ENCODE measurements at regions not wholly inside any gene's neighbourhood (a gene's known extent, or its start where the extent isn't known, plus 50 kb on each side); places are given as distances from the start of the nearest gene placed in this dataset.

DNA sequence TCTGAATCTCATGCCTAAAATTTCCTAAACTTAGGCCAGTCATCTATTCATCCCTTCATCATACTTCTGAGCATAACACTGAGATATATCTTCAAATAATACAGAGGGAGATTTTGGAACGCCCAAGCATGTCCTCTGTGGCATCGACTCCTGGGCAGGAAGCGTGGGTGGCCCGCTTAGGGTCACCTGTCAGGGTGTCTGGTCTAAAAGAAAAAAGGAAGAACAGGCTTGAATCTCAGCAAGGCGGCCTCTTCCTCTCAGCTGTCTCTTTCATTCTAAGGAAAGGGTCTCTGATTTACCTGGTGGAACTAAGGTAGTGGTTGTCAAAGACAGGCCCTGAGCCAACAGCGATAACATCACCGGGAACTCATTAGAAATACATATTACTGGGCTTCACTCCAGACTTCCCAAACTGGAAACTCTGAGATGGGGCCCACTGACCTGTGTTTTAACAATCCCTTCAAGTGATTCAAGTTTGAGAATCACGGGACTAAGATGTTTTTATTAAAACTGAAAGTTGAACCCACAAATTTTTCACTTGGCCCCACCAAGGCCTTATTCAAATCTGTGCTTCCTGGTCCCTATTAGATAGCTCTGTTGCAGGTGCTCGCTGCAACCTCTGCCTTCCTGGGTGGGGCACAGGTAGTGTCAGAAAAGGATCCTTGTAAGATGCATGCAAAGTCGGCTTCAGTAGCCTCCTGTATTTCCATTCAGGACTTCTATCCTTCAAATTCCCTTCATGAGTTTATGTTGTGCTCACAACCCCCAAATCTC, 162.3 kb upstream of the CCDC68 start:
- no peak overlapping the region for H2AFZ ChIP-seq

More for the DNA sequence above, 162.3 kb upstream of the CCDC68 start:
- Histone ChIP-seq H3K27ac (ENCODE audit: low read depth) (no peak overlapping the region), H4K20me1 (replicated peaks; ENCODE audit: insufficient read depth) (no peaks in the 10 kb centered on the region), H3K4me2 (no peak overlapping the region), H3K36me3 (ENCODE audit: insufficient read depth) (no peaks in the 10 kb centered on the region), H3K9me2 (ENCODE audit: insufficient read depth) (peaks cover 12% of the 10 kb centered on the region), H3F3A (replicated peaks; ENCODE audit: low read depth) (no peaks in the 10 kb centered on the region), H3K27me3 (ENCODE audit: insufficient read depth) (no peaks in the 10 kb centered on the region), H3K79me2 (replicated peaks; ENCODE audit: insufficient read depth) (no peaks in the 10 kb centered on the region), H3K4me3 (no peak overlapping the region), H3K4me1 (ENCODE audit: insufficient read depth) (no peaks in the 10 kb centered on the region)
- ATAC-seq, result no peak
- TF ChIP-seq, protein P1, sequence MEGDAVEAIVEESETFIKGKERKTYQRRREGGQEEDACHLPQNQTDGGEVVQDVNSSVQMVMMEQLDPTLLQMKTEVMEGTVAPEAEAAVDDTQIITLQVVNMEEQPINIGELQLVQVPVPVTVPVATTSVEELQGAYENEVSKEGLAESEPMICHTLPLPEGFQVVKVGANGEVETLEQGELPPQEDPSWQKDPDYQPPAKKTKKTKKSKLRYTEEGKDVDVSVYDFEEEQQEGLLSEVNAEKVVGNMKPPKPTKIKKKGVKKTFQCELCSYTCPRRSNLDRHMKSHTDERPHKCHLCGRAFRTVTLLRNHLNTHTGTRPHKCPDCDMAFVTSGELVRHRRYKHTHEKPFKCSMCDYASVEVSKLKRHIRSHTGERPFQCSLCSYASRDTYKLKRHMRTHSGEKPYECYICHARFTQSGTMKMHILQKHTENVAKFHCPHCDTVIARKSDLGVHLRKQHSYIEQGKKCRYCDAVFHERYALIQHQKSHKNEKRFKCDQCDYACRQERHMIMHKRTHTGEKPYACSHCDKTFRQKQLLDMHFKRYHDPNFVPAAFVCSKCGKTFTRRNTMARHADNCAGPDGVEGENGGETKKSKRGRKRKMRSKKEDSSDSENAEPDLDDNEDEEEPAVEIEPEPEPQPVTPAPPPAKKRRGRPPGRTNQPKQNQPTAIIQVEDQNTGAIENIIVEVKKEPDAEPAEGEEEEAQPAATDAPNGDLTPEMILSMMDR (conservative IDR thresholded peaks at IDR 0.05; ENCODE audit: low read depth in 2 of 2), result no peak
- TF ChIP-seq EZH2phosphoT487 (IDR thresholded peaks at IDR 0.05; ENCODE audit: unreplicated experiment), result no peak
- TF ChIP-seq, protein P2, sequence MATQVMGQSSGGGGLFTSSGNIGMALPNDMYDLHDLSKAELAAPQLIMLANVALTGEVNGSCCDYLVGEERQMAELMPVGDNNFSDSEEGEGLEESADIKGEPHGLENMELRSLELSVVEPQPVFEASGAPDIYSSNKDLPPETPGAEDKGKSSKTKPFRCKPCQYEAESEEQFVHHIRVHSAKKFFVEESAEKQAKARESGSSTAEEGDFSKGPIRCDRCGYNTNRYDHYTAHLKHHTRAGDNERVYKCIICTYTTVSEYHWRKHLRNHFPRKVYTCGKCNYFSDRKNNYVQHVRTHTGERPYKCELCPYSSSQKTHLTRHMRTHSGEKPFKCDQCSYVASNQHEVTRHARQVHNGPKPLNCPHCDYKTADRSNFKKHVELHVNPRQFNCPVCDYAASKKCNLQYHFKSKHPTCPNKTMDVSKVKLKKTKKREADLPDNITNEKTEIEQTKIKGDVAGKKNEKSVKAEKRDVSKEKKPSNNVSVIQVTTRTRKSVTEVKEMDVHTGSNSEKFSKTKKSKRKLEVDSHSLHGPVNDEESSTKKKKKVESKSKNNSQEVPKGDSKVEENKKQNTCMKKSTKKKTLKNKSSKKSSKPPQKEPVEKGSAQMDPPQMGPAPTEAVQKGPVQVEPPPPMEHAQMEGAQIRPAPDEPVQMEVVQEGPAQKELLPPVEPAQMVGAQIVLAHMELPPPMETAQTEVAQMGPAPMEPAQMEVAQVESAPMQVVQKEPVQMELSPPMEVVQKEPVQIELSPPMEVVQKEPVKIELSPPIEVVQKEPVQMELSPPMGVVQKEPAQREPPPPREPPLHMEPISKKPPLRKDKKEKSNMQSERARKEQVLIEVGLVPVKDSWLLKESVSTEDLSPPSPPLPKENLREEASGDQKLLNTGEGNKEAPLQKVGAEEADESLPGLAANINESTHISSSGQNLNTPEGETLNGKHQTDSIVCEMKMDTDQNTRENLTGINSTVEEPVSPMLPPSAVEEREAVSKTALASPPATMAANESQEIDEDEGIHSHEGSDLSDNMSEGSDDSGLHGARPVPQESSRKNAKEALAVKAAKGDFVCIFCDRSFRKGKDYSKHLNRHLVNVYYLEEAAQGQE (IDR thresholded peaks at IDR 0.05; ENCODE audit: unreplicated experiment), result no peak
- TF ChIP-seq POLR2AphosphoS5 (IDR thresholded peaks at IDR 0.05; ENCODE audit: low read depth), result no peak
- TF ChIP-seq JUNB (IDR thresholded peaks at IDR 0.05; ENCODE audit: unreplicated experiment), result no peak
- no peak for TF ChIP-seq EZH2 (IDR thresholded peaks at IDR 0.05; ENCODE audit: low read depth, unreplicated experiment)
- no peak for TF ChIP-seq STAT1 (IDR thresholded peaks at IDR 0.05; ENCODE audit: unreplicated experiment)
- no peak for TF ChIP-seq CREB1 (CRISPR knock-in tag; IDR thresholded peaks at IDR 0.05; ENCODE audit: low read depth)
- TF ChIP-seq, protein P3, sequence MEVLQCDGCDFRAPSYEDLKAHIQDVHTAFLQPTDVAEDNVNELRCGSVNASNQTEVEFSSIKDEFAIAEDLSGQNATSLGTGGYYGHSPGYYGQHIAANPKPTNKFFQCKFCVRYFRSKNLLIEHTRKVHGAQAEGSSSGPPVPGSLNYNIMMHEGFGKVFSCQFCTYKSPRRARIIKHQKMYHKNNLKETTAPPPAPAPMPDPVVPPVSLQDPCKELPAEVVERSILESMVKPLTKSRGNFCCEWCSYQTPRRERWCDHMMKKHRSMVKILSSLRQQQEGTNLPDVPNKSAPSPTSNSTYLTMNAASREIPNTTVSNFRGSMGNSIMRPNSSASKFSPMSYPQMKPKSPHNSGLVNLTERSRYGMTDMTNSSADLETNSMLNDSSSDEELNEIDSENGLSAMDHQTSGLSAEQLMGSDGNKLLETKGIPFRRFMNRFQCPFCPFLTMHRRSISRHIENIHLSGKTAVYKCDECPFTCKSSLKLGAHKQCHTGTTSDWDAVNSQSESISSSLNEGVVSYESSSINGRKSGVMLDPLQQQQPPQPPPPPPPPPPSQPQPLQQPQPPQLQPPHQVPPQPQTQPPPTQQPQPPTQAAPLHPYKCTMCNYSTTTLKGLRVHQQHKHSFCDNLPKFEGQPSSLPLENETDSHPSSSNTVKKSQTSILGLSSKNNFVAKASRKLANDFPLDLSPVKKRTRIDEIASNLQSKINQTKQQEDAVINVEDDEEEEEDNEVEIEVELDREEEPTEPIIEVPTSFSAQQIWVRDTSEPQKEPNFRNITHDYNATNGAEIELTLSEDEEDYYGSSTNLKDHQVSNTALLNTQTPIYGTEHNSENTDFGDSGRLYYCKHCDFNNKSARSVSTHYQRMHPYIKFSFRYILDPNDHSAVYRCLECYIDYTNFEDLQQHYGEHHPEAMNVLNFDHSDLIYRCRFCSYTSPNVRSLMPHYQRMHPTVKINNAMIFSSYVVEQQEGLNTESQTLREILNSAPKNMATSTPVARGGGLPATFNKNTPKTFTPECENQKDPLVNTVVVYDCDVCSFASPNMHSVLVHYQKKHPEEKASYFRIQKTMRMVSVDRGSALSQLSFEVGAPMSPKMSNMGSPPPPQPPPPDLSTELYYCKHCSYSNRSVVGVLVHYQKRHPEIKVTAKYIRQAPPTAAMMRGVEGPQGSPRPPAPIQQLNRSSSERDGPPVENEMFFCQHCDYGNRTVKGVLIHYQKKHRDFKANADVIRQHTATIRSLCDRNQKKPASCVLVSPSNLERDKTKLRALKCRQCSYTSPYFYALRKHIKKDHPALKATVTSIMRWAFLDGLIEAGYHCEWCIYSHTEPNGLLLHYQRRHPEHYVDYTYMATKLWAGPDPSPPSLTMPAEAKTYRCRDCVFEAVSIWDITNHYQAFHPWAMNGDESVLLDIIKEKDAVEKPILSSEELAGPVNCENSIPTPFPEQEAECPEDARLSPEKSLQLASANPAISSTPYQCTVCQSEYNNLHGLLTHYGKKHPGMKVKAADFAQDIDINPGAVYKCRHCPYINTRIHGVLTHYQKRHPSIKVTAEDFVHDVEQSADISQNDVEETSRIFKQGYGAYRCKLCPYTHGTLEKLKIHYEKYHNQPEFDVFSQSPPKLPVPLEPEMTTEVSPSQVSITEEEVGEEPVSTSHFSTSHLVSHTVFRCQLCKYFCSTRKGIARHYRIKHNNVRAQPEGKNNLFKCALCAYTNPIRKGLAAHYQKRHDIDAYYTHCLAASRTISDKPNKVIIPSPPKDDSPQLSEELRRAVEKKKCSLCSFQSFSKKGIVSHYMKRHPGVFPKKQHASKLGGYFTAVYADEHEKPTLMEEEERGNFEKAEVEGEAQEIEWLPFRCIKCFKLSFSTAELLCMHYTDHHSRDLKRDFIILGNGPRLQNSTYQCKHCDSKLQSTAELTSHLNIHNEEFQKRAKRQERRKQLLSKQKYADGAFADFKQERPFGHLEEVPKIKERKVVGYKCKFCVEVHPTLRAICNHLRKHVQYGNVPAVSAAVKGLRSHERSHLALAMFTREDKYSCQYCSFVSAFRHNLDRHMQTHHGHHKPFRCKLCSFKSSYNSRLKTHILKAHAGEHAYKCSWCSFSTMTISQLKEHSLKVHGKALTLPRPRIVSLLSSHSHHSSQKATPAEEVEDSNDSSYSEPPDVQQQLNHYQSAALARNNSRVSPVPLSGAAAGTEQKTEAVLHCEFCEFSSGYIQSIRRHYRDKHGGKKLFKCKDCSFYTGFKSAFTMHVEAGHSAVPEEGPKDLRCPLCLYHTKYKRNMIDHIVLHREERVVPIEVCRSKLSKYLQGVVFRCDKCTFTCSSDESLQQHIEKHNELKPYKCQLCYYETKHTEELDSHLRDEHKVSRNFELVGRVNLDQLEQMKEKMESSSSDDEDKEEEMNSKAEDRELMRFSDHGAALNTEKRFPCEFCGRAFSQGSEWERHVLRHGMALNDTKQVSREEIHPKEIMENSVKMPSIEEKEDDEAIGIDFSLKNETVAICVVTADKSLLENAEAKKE (CRISPR knock-in tag; IDR thresholded peaks at IDR 0.05), result no peak
- TF ChIP-seq ZNF331 (CRISPR knock-in tag; IDR thresholded peaks at IDR 0.05; ENCODE audit: low read depth), result no peak
- H3K27me3 Mint-ChIP-seq (ENCODE audit: insufficient read depth, low read depth, poor library complexity), result no peaks in the 10 kb centered on the region
- no peaks in the 10 kb centered on the region for H3K9me3 Mint-ChIP-seq
- H3K27ac Mint-ChIP-seq, result no peak overlapping the region
- H3K4me3 Mint-ChIP-seq, result no peak overlapping the region
- no peak for DNase-seq (ENCODE audit: low spot score)
- H3K36me3 Mint-ChIP-seq (ENCODE audit: low read depth), result no peaks in the 10 kb centered on the region
- H3K4me1 Mint-ChIP-seq, result no peaks in the 10 kb centered on the region
